GM19324 (cell line): ENCODE measurements at regions not wholly inside any gene's neighbourhood (a gene's known extent, or its start where the extent isn't known, plus 50 kb on each side); places are given as distances from the start of the nearest gene placed in this dataset.

ENCODE experiments used
- ATAC-seq: cut with Tn5 transposase; IDR thresholded peaks from one replicate; pipeline ENCODE4 v1.9.1; 2021; ENCODE audit warnings: mild to moderate bottlenecking, moderate library complexity; ENCODE audit not compliant: unreplicated experiment, low FRiP score

DNA sequence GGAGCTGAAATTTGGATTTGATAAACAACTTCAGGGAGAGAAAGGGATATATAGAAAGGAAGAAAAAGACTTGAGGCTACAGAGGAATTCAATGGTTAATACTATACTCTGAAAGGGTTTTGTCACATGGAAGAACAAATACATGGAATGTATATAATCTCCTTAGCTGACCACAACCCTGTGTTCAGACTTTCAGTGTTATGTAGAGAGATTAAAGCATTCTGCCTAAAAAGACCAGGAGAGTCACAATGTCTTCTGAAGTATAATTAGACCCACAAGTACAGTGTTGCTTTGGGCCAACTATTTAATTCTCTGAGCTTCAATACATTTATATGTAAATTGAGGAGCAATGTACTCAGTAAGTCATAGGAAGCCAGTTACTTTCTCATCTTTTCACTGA lies 123.8 kb upstream of the FSHR start:
- ATAC-seq: no peak

- no peak for ATAC-seq
Measured at GRCh38 chr2:49271060-49271606, 116.8 kb upstream of the FSHR start.

GRCh38 chr2:49270091-49270490 lies 115.8 kb upstream of the FSHR start:
- no peak for ATAC-seq

- no peak for ATAC-seq
Measured at GRCh38 chr2:49265471-49265870, 111.2 kb upstream of the FSHR start.

- no peak for ATAC-seq
Measured at GRCh38 chr2:49262801-49263560, 108.7 kb upstream of the FSHR start.

GRCh38 chr2:49261781-49262180 lies 107.5 kb upstream of the FSHR start:
- no peak for ATAC-seq

DNA sequence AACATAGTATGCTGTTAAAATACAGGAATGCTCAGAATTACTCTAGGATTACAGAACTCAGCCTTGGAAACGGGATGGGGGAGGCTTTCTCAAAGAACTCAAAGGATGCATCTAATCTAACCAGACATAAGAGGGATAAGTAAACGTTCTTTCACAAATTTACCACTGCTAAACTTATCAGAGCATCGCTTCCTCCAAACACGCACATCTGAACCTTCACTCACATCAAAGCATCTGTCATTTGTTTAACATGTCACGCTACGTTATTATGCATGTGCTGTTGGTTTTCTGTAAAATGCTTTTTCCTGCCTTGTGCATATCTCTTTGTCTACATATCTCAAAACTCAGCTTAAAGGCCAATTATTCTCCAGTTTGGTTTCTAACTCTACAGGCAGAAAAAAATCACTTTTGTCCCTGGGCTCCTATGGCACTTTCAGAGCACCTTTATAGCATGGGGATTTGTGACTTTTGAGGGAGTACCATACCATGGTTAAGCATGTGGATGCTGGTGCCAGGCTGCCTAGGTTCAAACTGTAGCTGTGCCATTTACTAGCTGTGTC lies 106.7 kb upstream of the FSHR start:
- no peak for ATAC-seq

GRCh38 chr2:49259926-49260325 lies 105.6 kb upstream of the FSHR start:
- no peak for ATAC-seq

DNA sequence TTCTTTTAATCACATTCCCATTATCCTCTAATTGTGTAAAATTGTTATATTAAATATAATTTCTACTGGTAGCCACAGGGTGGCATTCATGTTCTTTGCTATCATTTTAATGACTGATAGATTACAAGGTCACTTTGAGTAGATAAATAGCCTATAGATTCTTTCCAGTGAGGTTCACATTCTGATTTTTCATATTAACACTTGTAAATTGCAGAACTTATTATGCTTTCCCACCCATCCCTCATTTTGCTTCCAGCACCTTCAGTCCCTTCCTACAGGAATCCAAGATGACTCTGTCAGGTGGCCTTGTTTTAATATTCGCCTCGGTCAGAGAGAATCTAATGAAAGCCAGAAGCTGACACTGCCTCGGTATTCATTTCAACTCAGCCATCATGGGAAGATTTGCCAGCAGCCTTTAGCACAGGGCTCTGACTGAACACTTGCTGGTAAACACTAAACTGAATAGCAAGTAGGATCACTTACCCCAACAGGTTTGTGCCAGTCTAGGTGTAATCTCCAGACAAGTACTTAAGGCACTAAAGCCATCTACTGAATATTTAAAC lies 101.2 kb upstream of the FSHR start:
- no peak for ATAC-seq

- ATAC-seq: no peak
Measured at GRCh38 chr2:49254401-49254800, 100.1 kb upstream of the FSHR start.

DNA sequence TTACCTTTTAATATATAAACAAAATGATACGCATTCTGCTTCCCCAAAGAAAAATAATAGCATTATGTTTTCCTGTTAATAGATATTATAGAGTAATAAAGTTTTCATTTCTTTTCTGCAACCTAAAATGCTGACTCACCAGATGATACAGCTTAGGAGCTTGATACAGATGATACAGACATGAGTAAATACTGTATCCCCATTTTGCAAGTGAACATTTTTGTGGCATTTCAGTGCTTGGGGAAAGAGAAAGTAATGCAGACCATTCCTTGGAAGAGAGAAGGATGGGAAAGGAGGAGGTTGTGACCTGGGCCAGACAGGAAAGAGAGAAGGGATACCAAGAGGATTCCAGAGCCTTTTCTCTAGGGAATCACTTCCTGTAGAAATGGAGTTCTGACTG lies 97.5 kb upstream of the FSHR start:
- no peak for ATAC-seq

GRCh38 chr2:49251251-49251650 lies 96.9 kb upstream of the FSHR start:
- no peak for ATAC-seq

- no peak for ATAC-seq
Measured at GRCh38 chr2:49248506-49248905, 94.2 kb upstream of the FSHR start.

DNA sequence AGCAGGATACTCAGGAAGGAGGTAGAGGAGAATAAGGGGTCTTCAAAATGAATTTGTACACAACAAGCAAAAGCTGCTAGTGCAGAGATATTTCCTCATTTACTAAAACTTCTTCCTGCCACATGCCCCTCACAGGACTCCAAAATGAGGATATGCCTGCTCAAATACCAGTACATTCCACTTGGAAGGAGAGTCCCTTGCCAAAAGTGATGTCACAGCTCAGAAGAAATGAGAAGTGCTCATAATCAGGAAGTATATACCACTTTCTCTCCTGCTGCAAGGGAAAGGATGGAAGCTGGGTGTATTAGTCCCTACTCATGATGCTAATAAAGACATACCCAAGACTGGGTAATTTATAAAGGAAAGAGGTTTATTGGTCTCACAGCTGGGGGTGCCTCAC lies 87.7 kb upstream of the FSHR start:
- ATAC-seq: no peak

- no peak for ATAC-seq
Measured at GRCh38 chr2:49241501-49241900, 87.2 kb upstream of the FSHR start.

GRCh38 chr2:49240608-49241007 lies 86.3 kb upstream of the FSHR start:
- ATAC-seq: no peak

DNA sequence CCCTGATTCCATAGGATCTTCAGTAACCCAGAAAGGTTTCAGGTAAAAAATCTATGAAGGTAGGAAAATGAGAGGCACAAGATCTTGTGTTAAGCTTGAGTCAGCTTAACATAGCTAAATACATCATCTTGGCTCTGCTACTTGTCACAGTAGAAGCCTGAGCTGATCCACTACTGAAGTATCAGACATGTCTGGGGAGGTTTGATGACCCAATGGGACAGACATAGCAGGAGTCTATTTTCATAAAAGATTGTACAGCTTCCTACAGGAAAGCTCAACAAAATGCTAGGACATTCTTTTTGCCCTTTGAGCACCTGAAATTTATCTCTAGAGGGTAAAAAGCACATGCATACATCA lies 84.3 kb upstream of the FSHR start:
- no peak for ATAC-seq

DNA sequence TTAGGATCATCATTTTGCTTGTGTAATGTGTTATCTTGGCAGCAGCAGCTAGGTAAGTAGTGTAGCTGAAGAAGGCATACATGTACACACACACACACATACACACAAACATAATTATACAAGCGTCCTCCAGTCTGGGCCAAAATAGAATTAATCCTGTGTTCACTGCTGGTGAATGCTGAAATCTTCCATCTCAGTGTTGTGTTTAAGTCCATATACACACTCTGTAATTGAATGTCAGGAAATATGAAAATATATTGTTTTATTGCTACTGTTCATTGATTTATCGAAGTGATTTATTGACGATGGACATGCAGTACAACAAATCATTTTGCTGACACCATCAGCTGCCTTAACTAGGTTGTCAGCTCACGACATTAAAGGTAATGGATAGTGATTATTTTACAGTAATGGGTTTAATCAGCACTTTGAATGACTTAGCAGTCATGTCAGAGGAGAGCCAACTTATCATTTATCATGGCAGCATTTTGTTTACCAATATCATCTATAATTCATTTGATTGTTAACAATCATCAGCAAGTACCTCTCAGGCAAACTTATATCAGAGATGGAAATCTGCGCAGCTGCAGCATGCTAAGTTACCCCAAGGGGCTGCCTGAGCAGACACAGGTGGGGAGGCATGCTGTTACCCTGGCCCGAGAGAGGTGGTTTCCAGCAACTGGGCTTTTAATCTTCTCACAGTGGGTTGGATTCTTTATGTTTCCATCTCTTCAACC lies 83.7 kb upstream of the FSHR start:
- ATAC-seq: no peak

- ATAC-seq: no peak
Measured at GRCh38 chr2:49236316-49236715, 82.0 kb upstream of the FSHR start.

GRCh38 chr2:49226360-49226759 lies 72.0 kb upstream of the FSHR start:
- no peak for ATAC-seq

DNA sequence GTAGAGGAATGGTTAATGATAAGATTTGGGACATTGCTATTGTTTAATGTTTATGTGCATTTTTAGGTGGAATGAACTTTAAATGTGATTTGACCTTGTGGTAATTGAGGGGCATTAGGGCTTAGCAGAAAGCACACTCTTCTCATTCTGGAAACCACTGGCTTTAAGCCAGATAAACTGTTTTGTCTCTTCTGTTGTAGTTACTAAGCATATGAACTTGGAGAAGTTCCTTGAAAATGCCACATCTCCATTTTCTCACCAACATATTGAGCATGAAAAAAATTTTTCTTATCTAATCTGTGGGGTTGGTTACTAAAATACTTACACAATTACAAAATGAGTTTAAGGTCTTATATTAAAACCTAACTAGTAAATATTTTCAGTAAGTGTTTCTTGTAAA lies 70.8 kb upstream of the FSHR start:
- ATAC-seq: no peak
